GM23338 (cell line): ENCODE measurements at regions not wholly inside any gene's neighbourhood (a gene's known extent, or its start where the extent isn't known, plus 50 kb on each side); places are given as distances from the start of the nearest gene placed in this dataset.

ENCODE experiments used
- ATAC-seq: fragments of 200-7000 bp; cut with Tn5 transposase; 3 replicates; pipeline ENCODE4 v1.9.1; 2020
- DNase-seq: peaks from one replicate; pipeline ENCODE4 v3.0.0-alpha.2; 2015; ENCODE audit warnings: low spot score
- H2AFZ ChIP-seq: fragments of 200-600 bp; sonication (generic); 2 replicates; pipeline ENCODE4 v1.8.0; 2016; ENCODE audit warnings: antibody characterized with exemption, mild to moderate bottlenecking, moderate library complexity
- H3F3A ChIP-seq: fragments of 200-600 bp; sonication (generic); replicated peaks from 2 replicates; pipeline ENCODE4 v1.8.0; 2017; ENCODE audit warnings: antibody characterized with exemption, mixed run types, low read depth
- H3K27ac ChIP-seq: fragments of 200-600 bp; sonication (generic); 2 replicates; pipeline ENCODE4 v1.6.1; 2016; ENCODE audit warnings: low read depth
- H3K27me3 ChIP-seq: fragments of 200-600 bp; sonication (generic); 2 replicates; pipeline ENCODE4 v1.8.0; 2016; ENCODE audit warnings: mild to moderate bottlenecking, mixed run types, moderate library complexity; ENCODE audit not compliant: insufficient read depth
- H3K36me3 ChIP-seq: fragments of 200-600 bp; sonication (generic); 2 replicates; pipeline ENCODE4 v1.8.0; 2016; ENCODE audit warnings: mild to moderate bottlenecking; ENCODE audit not compliant: insufficient read depth
- H3K4me1 ChIP-seq: fragments of 200-600 bp; sonication (generic); 2 replicates; pipeline ENCODE4 v1.8.0; 2016; ENCODE audit warnings: mild to moderate bottlenecking, moderate library complexity; ENCODE audit not compliant: insufficient read depth
- H3K4me2 ChIP-seq: fragments of 200-600 bp; sonication (generic); 2 replicates; pipeline ENCODE4 v1.7.1; 2017; ENCODE audit warnings: mixed run types
- H3K4me3 ChIP-seq: fragments of 200-600 bp; sonication (generic); 2 replicates; pipeline ENCODE4 v1.6.1; 2016; ENCODE audit warnings: mixed run types
- H3K79me2 ChIP-seq: fragments of 200-600 bp; sonication (generic); replicated peaks from 2 replicates; pipeline ENCODE4 v1.8.0; 2017; ENCODE audit warnings: mild to moderate bottlenecking; ENCODE audit not compliant: insufficient read depth
- H3K9me2 ChIP-seq: fragments of 200-600 bp; sonication (generic); 2 replicates; pipeline ENCODE4 v1.8.0; 2017; ENCODE audit not compliant: insufficient read depth
- H4K20me1 ChIP-seq: fragments of 200-600 bp; sonication (generic); replicated peaks from 2 replicates; pipeline ENCODE4 v1.8.0; 2017; ENCODE audit warnings: mild to moderate bottlenecking; ENCODE audit not compliant: insufficient read depth
- H3K27ac Mint-ChIP-seq: 2 replicates; pipeline ENCODE4 v1.8.0; 2020; ENCODE audit warnings: inconsistent platforms, mild to moderate bottlenecking, moderate library complexity, mixed read lengths
- H3K27me3 Mint-ChIP-seq: 3 replicates; pipeline ENCODE4 v1.8.0; 2022; ENCODE audit warnings: low read depth, mild to moderate bottlenecking, moderate library complexity, mixed read lengths, inconsistent platforms; ENCODE audit not compliant: insufficient read depth, poor library complexity
- H3K36me3 Mint-ChIP-seq: 3 replicates; pipeline ENCODE4 v1.8.0; 2021; ENCODE audit warnings: low read depth, mild to moderate bottlenecking, inconsistent platforms, moderate library complexity, mixed read lengths
- H3K4me1 Mint-ChIP-seq: 3 replicates; pipeline ENCODE4 v1.8.0; 2020; ENCODE audit warnings: mild to moderate bottlenecking, inconsistent platforms, mixed read lengths
- H3K4me3 Mint-ChIP-seq: 3 replicates; pipeline ENCODE4 v1.8.0; 2021; ENCODE audit warnings: moderate library complexity, mild to moderate bottlenecking, inconsistent platforms, mixed read lengths
- H3K9me3 Mint-ChIP-seq: 3 replicates; pipeline ENCODE4 v1.8.0; 2020; ENCODE audit warnings: moderate library complexity, mild to moderate bottlenecking, inconsistent platforms, mixed read lengths
- CREB1 ChIP-seq: fragments of 250-450 bp; sonication (Bioruptor Pico); IDR thresholded peaks from 2 replicates; pipeline ENCODE4 v1.5.0; 2020; ENCODE audit warnings: low read depth, mild to moderate bottlenecking, moderate library complexity
- EZH2 ChIP-seq: fragments of 200-600 bp; sonication (generic); IDR thresholded peaks from one replicate; pipeline ENCODE4 v1.8.0; 2017; ENCODE audit warnings: antibody characterized with exemption, mild to moderate bottlenecking, low read depth; ENCODE audit not compliant: unreplicated experiment
- EZH2phosphoT487 ChIP-seq: fragments of 200-600 bp; sonication (generic); IDR thresholded peaks from one replicate; pipeline ENCODE4 v1.8.1; 2018; ENCODE audit warnings: antibody characterized with exemption; ENCODE audit not compliant: unreplicated experiment
- JUNB ChIP-seq: IDR thresholded peaks from one replicate; pipeline ENCODE4 v1.6.1; 2016; ENCODE audit warnings: antibody characterized with exemption; ENCODE audit not compliant: unreplicated experiment
- NANOG ChIP-seq: IDR thresholded peaks from 2 replicates; pipeline ENCODE4 v1.6.1; 2016; ENCODE audit warnings: antibody characterized with exemption, borderline replicate concordance
- POLR2AphosphoS5 ChIP-seq: IDR thresholded peaks from 2 replicates; pipeline ENCODE4 v1.6.1; 2016; ENCODE audit warnings: antibody characterized with exemption, low read depth
- REST ChIP-seq: IDR thresholded peaks from one replicate; pipeline ENCODE4 v1.6.1; 2018; ENCODE audit warnings: antibody characterized with exemption; ENCODE audit not compliant: unreplicated experiment
- STAT1 ChIP-seq: IDR thresholded peaks from one replicate; pipeline ENCODE4 v1.6.1; 2016; ENCODE audit warnings: antibody characterized with exemption; ENCODE audit not compliant: unreplicated experiment
- ZNF114 ChIP-seq: fragments of 250-450 bp; sonication (Bioruptor Pico); IDR thresholded peaks from 2 replicates; pipeline ENCODE4 v1.5.0; 2020; ENCODE audit warnings: mild to moderate bottlenecking, moderate library complexity
- ZNF331 ChIP-seq: fragments of 250-450 bp; sonication (Bioruptor Pico); IDR thresholded peaks from 2 replicates; pipeline ENCODE4 v1.5.0; 2020; ENCODE audit warnings: low read depth, mild to moderate bottlenecking, moderate library complexity
- TF ChIP-seq, protein P1 (sequence below): IDR thresholded peaks from 2 replicates; pipeline ENCODE4 v1.6.1; 2016; ENCODE audit warnings: antibody characterized with exemption
- TF ChIP-seq, protein P2 (sequence below), 2 experiments: fragments of 200-600 bp in 1 of 2; sonication (generic) in 1 of 2; conservative IDR thresholded peaks; 2 replicates each; pipeline versions ENCODE4 v1.5.1 to v1.6.1; 2016 to 2017; ENCODE audit warnings: antibody characterized with exemption in 2 of 2, low read depth in 2 of 2, mild to moderate bottlenecking in 2 of 2, moderate library complexity in 1 of 2

DNA sequence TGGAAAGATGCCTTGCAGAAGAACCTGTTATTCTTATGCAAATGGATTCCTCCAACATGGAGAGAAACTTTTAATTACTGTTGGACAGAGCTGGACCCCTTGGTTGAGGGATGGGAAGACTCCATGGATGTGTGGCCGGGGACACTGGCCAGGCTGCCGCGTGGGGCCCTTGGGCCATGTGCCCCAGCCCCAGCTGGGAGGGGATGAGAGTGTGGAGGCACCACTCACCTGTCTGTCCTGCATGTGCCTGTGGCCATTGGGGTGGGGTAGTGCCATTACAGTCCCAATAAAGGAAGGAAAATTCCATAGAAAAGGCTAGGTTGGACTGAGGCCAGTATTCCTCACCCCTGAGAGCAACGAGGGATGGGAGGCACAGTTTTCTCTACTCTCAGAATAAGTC, 564.5 kb upstream of the PTBP2 start:
- peaks cover 12% of the 10 kb centered on the region for H3K36me3 ChIP-seq
- no peaks in the 10 kb centered on the region for H3K27me3 ChIP-seq
- H4K20me1 ChIP-seq, result no peaks in the 10 kb centered on the region
- no peaks in the 10 kb centered on the region for H3K4me1 ChIP-seq
- no peak for DNase-seq
- no peaks in the 10 kb centered on the region for H3K4me1 Mint-ChIP-seq
- H3K27ac Mint-ChIP-seq, result no peak overlapping the region
- H3K27ac ChIP-seq, result no peak overlapping the region
- no peaks in the 10 kb centered on the region for H3K79me2 ChIP-seq
- peaks cover 52% of the 10 kb centered on the region for H3K9me3 Mint-ChIP-seq
- 0 out of 2 replicates have a peak, but pooled peaks cover 12% of the 10 kb centered on the region for H3K9me2 ChIP-seq
- peaks cover 33% of the 10 kb centered on the region; the same call in 2 of the 3 replicates for H3K36me3 Mint-ChIP-seq
- no peak overlapping the region for H3K4me3 ChIP-seq
- no peak overlapping the region for H3K4me3 Mint-ChIP-seq
- no peaks in the 10 kb centered on the region for H3K27me3 Mint-ChIP-seq
- no peaks in the 10 kb centered on the region for H3F3A ChIP-seq
- no peak overlapping the region for H2AFZ ChIP-seq
- no peak for TF ChIP-seq CREB1 (CRISPR knock-in tag)
- TF ChIP-seq ZNF331 (CRISPR knock-in tag), result no peak
- no peak for TF ChIP-seq POLR2AphosphoS5
- TF ChIP-seq EZH2phosphoT487, result no peak
- no peak for TF ChIP-seq STAT1
- TF ChIP-seq JUNB, result no peak
- no peak for TF ChIP-seq ZNF114
- TF ChIP-seq EZH2, result no peak
- TF ChIP-seq NANOG, result no peak
- TF ChIP-seq, protein P1, sequence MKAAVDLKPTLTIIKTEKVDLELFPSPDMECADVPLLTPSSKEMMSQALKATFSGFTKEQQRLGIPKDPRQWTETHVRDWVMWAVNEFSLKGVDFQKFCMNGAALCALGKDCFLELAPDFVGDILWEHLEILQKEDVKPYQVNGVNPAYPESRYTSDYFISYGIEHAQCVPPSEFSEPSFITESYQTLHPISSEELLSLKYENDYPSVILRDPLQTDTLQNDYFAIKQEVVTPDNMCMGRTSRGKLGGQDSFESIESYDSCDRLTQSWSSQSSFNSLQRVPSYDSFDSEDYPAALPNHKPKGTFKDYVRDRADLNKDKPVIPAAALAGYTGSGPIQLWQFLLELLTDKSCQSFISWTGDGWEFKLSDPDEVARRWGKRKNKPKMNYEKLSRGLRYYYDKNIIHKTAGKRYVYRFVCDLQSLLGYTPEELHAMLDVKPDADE, result no peak
- no peak for TF ChIP-seq REST
- no peak for ATAC-seq
- H3K4me2 ChIP-seq, result no peak overlapping the region

- H3K27me3 Mint-ChIP-seq, result no peaks in the 10 kb centered on the region
- TF ChIP-seq ZNF331 (CRISPR knock-in tag) (no peak), EZH2 (no peak), ZNF114 (no peak), JUNB (no peak), CREB1 (CRISPR knock-in tag) (no peak), STAT1 (no peak), EZH2phosphoT487 (no peak), POLR2AphosphoS5 (no peak), REST (no peak), NANOG (no peak)
- TF ChIP-seq, protein P2, sequence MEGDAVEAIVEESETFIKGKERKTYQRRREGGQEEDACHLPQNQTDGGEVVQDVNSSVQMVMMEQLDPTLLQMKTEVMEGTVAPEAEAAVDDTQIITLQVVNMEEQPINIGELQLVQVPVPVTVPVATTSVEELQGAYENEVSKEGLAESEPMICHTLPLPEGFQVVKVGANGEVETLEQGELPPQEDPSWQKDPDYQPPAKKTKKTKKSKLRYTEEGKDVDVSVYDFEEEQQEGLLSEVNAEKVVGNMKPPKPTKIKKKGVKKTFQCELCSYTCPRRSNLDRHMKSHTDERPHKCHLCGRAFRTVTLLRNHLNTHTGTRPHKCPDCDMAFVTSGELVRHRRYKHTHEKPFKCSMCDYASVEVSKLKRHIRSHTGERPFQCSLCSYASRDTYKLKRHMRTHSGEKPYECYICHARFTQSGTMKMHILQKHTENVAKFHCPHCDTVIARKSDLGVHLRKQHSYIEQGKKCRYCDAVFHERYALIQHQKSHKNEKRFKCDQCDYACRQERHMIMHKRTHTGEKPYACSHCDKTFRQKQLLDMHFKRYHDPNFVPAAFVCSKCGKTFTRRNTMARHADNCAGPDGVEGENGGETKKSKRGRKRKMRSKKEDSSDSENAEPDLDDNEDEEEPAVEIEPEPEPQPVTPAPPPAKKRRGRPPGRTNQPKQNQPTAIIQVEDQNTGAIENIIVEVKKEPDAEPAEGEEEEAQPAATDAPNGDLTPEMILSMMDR (conservative IDR thresholded peaks at IDR 0.05; ENCODE audit: low read depth in 2 of 2), result no peak
- TF ChIP-seq, protein P1, result no peak
Observed at GRCh38 chr1:96159379-96159778, 562.2 kb upstream of the PTBP2 start.

More at GRCh38 chr1:96159379-96159778, 562.2 kb upstream of the PTBP2 start:
- H3K4me1 Mint-ChIP-seq, result no peaks in the 10 kb centered on the region
- H3K4me3 Mint-ChIP-seq, result no peak overlapping the region
- no peak overlapping the region for H3K27ac Mint-ChIP-seq
- Histone ChIP-seq H3K36me3 (peaks cover 12% of the 10 kb centered on the region), H3K4me2 (no peak overlapping the region), H3K9me2 (0 out of 2 replicates have a peak, but pooled peaks cover 8% of the 10 kb centered on the region), H3K27me3 (no peaks in the 10 kb centered on the region), H3F3A (no peaks in the 10 kb centered on the region), H3K4me3 (no peak overlapping the region), H2AFZ (no peak overlapping the region), H3K79me2 (no peaks in the 10 kb centered on the region), H4K20me1 (no peaks in the 10 kb centered on the region), H3K4me1 (no peaks in the 10 kb centered on the region), H3K27ac (no peak overlapping the region)
- DNase-seq (no peak), ATAC-seq (no peak)
- peaks cover 32% of the 10 kb centered on the region for H3K9me3 Mint-ChIP-seq
- peaks cover 22% of the 10 kb centered on the region; the same call in 2 of the 3 replicates for H3K36me3 Mint-ChIP-seq
